ENCODE measurements at regions not wholly inside any gene's neighbourhood (a gene's known extent, or its start where the extent isn't known, plus 50 kb on each side); places are given as distances from the start of the nearest gene placed in this dataset.
"Not testable (repeated sequence)": the region's sequence is repeated elsewhere in the genome, so short reads cannot be mapped to it uniquely, and the experiment has no call there.

DNA sequence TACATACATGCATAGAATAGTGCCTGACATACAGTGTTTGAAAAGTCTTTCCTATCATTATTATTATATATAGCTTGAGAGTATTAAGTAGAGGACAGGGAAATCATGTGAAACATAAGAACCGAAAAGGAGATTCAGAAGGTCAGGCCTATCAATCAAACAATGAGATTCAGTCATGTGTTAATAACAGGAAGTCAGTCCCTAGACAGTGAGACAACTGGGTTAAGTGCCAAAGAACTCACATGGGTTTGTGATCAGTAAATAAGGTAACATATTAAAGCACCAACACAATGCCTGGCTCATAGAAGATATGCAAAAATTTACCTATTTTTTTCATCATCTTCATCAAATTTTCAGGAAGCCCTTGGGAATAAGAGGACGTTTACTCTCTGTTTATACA lies 174.3 kb upstream of the FAT3 start:
- no peak for DNase-seq (ENCODE audit: low spot score)
- H3K36me3 Mint-ChIP-seq (ENCODE audit: low read depth), result no peaks in the 10 kb centered on the region
- TF ChIP-seq CTCF (IDR thresholded peaks at IDR 0.05), result no peak

DNA sequence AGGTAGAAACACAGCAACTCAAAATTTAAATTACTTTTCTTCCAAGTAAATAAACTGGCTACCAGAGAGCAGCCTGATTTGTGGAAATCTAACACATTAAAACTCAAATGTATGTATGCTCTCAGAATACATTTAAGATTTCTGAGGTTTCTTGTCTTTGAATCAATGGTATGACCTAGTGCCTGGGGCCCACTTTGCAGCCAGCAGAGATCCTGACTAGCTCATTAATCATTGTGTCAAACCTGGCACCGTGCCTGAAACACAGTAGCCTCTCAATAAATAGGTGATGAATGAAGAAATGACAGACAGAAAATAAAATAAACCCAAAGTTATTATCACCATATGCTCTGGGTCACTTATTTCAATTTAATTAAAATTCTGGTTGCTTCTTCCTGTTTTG lies 176.2 kb upstream of the FAT3 start:
- Mint-ChIP-seq H3K36me3 (ENCODE audit: low read depth) (no peaks in the 10 kb centered on the region), H3K4me3 (ENCODE audit: unreplicated experiment) (no peak overlapping the region), H3K4me1 (ENCODE audit: low read depth) (no peaks in the 10 kb centered on the region), H3K9me3 (ENCODE audit: low read depth) (no peaks in the 10 kb centered on the region), H3K27ac (ENCODE audit: unreplicated experiment) (no peak overlapping the region), H3K27me3 (ENCODE audit: low read depth) (peaks cover 9% of the 10 kb centered on the region)
- no peak for TF ChIP-seq CTCF (IDR thresholded peaks at IDR 0.05)
- no peak for DNase-seq (ENCODE audit: low spot score)

More for the DNA sequence above, 174.3 kb upstream of the FAT3 start:
- H3K4me3 Mint-ChIP-seq (ENCODE audit: unreplicated experiment), result no peak overlapping the region
- no peak overlapping the region for H3K27ac Mint-ChIP-seq (ENCODE audit: unreplicated experiment)
- no peaks in the 10 kb centered on the region for H3K4me1 Mint-ChIP-seq (ENCODE audit: low read depth)
- H3K9me3 Mint-ChIP-seq (ENCODE audit: low read depth), result no peaks in the 10 kb centered on the region
- peaks cover 10% of the 10 kb centered on the region for H3K27me3 Mint-ChIP-seq (ENCODE audit: low read depth)

DNA sequence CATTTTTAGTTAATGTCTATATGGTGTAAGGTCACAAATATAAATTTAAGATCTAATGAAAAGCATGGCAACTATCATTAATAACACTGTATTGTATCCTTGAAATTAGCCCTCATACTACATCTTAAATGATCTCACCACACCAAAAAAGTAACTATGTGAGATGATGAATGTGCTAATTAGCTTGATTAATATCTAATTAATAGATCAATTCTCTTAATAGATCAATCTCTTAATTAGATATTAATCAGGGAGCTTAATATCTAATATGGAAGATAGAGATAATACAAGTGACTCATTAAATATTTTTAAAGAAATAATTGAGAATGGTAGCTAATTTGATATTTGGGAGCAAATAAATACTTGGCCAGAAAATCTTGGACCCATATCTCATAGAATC lies 178.5 kb upstream of the FAT3 start:
- Mint-ChIP-seq H3K9me3 (ENCODE audit: low read depth) (no peaks in the 10 kb centered on the region), H3K27ac (ENCODE audit: unreplicated experiment) (no peak overlapping the region)
- no peak for DNase-seq (ENCODE audit: low spot score)

DNA sequence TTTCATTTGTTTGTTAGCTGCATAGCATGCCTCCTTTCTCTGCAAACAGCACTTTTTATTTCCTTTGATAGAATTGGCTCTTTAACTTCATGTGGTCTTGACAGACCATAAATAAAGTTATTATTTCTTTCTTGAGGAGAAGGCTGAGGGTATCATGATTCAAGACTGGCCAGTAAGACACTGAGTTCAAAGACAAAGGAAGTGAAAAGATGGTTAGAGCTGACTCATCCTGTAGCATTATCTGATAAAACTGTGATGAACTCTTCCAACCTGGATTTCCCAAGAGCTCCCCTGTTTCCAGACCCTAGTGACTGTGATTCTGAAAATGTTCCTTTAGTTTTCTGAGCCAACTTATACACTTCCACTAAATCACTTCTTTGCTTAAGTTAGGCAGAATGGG lies 179.3 kb upstream of the FAT3 start:
- TF ChIP-seq CTCF (IDR thresholded peaks at IDR 0.05), result no peak
- H3K9me3 Mint-ChIP-seq (ENCODE audit: low read depth), result no peaks in the 10 kb centered on the region
- H3K36me3 Mint-ChIP-seq (ENCODE audit: low read depth), result no peaks in the 10 kb centered on the region
- H3K27ac Mint-ChIP-seq (ENCODE audit: unreplicated experiment), result no peak overlapping the region
- no peak overlapping the region for H3K4me3 Mint-ChIP-seq (ENCODE audit: unreplicated experiment)
- peaks cover 9% of the 10 kb centered on the region for H3K27me3 Mint-ChIP-seq (ENCODE audit: low read depth)
- no peaks in the 10 kb centered on the region for H3K4me1 Mint-ChIP-seq (ENCODE audit: low read depth)
- DNase-seq (ENCODE audit: low spot score), result no peak

More for the DNA sequence above, 178.5 kb upstream of the FAT3 start:
- no peaks in the 10 kb centered on the region for H3K4me1 Mint-ChIP-seq (ENCODE audit: low read depth)
- no peaks in the 10 kb centered on the region for H3K36me3 Mint-ChIP-seq (ENCODE audit: low read depth)
- no peak overlapping the region for H3K4me3 Mint-ChIP-seq (ENCODE audit: unreplicated experiment)
- TF ChIP-seq CTCF (IDR thresholded peaks at IDR 0.05), result no peak
- peaks cover 5% of the 10 kb centered on the region for H3K27me3 Mint-ChIP-seq (ENCODE audit: low read depth)

- DNase-seq (ENCODE audit: low spot score), result no peak
- Mint-ChIP-seq H3K27ac (ENCODE audit: unreplicated experiment) (no peak overlapping the region), H3K36me3 (ENCODE audit: low read depth) (no peaks in the 10 kb centered on the region), H3K4me1 (ENCODE audit: low read depth) (no peaks in the 10 kb centered on the region), H3K27me3 (ENCODE audit: low read depth) (no peaks in the 10 kb centered on the region), H3K9me3 (ENCODE audit: low read depth) (peaks cover 8% of the 10 kb centered on the region), H3K4me3 (ENCODE audit: unreplicated experiment) (no peak overlapping the region)
- no peak for TF ChIP-seq CTCF (IDR thresholded peaks at IDR 0.05)
These were observed 189.1 kb upstream of the FAT3 start for GRCh38 chr11:92035488-92035887.

- DNase-seq (ENCODE audit: low spot score); H3K9me3 Mint-ChIP-seq (ENCODE audit: low read depth); H3K27me3 Mint-ChIP-seq (ENCODE audit: low read depth); H3K36me3 Mint-ChIP-seq (ENCODE audit: low read depth); H3K27ac Mint-ChIP-seq (ENCODE audit: unreplicated experiment); H3K4me1 Mint-ChIP-seq (ENCODE audit: low read depth): not testable (repeated sequence)
- peak overlapping the region; percentile 64 for H3K4me3 Mint-ChIP-seq (ENCODE audit: unreplicated experiment)
These were observed 197.5 kb upstream of the FAT3 start for GRCh38 chr11:92027136-92027535.

Data from chondrocyte (in vitro differentiated cells).